ENCODE measurements at regions not wholly inside any gene's neighbourhood (a gene's known extent, or its start where the extent isn't known, plus 50 kb on each side); places are given as distances from the start of the nearest gene placed in this dataset.

- TF ChIP-seq CTCF (IDR thresholded peaks at IDR 0.05; ENCODE audit: insufficient read depth, low read length, poor library complexity, severe bottlenecking) (no peak), EZH2phosphoT487 (conservative IDR thresholded peaks at IDR 0.05; ENCODE audit: low read length) (no peak)
These were observed 481.1 kb upstream of the NEGR1 start for GRCh38 chr1:72763481-72763880.
